Sigmoid colon (tissue), 6 donors: ENCODE measurements at regions not wholly inside any gene's neighbourhood (a gene's known extent, or its start where the extent isn't known, plus 50 kb on each side); places are given as distances from the start of the nearest gene placed in this dataset.
"Not testable (repeated sequence)": the region's sequence is repeated elsewhere in the genome, so short reads cannot be mapped to it uniquely, and the experiment has no call there.

Experiments used
- DNase-seq: peaks from one replicate; pipeline ENCODE4 v3.0.0-alpha.2; 2019
- H3K27ac ChIP-seq, 4 donors: fragments of 200-600 bp; sonication (generic); one replicate each; pipeline ENCODE4 v1.5.1; 2016 to 2019; ENCODE audit warnings: mild to moderate bottlenecking in 1 of 4
- H3K27me3 ChIP-seq, 3 donors: fragments of 200-600 bp; sonication (generic); one replicate each; pipeline ENCODE4 v1.5.1; 2019; ENCODE audit warnings: mild to moderate bottlenecking in 1 of 3
- H3K36me3 ChIP-seq, 4 donors: fragments of 200-600 bp; sonication (generic); one replicate each; pipeline ENCODE4 v1.5.1; 2016 to 2019
- H3K4me1 ChIP-seq, 4 donors: fragments of 200-600 bp; sonication (generic); one replicate each; pipeline ENCODE4 v1.5.1; 2017 to 2019
- H3K4me3 ChIP-seq, 4 donors: fragments of 200-600 bp; sonication (generic); one replicate each; pipeline ENCODE4 v1.5.1; 2017 to 2019; ENCODE audit warnings: mild to moderate bottlenecking in 2 of 4, moderate library complexity in 1 of 4
- H3K9me3 ChIP-seq, 4 donors: fragments of 200-600 bp in 3 of 4; sonication (generic) in 3 of 4; one replicate each; pipeline versions ENCODE4 v1.5.1 to v1.6.1; 2013 to 2019
- WGBS, 2 donors: extraction: QIAGEN DNeasy Blood & Tissue Kit; methylation state at CpG; one replicate each; pipeline ENCODE4 v1.1.7; 2013; 5-methylcytosine and 5-hydroxymethylcytosine counted together
- intact Hi-C: fragments of 100-400 bp; cut with DNase I; formaldehyde crosslinking; loops from one replicate; pipeline ENCODE4 v1.15.1; 2023
- donor health status: healthy with polysubstance abuse.
- donor health status: healthy.

GRCh38 chr7:73203312-73203711, 105.3 kb downstream of the NSUN5 start:
- intact Hi-C loops, H3K36me3 ChIP-seq, H3K9me3 ChIP-seq, H3K27ac ChIP-seq, H3K4me3 ChIP-seq, H3K4me1 ChIP-seq, DNase-seq, H3K27me3 ChIP-seq: not testable (repeated sequence)
- 87 to 96% methylated on average over 5 of the region's 5 CpGs for WGBS, 2 donors

DNA sequence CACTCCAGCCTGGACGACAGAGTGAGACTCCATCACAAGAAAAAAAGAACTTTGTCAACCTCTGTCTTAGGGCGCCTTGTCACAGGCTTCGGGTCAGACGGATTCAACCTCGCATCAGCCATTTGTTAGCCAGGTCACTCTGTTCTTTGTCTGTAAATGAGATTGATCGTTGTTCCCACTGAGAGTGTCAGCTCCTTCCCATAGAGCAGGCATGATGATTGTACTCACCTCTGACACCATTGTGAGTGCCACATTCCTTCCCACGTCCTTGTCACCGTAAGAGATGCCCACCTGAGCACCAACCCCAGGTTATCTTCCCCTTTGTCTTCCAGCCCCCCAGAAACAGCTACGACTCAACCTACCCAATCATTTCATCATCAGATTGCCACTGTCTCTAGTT, 107.4 kb downstream of the NSUN5 start:
- H3K4me3 ChIP-seq, H3K36me3 ChIP-seq, intact Hi-C loops, H3K27me3 ChIP-seq, H3K9me3 ChIP-seq, H3K4me1 ChIP-seq: not testable (repeated sequence)
- 95 to 97% methylated on average over 8 of the region's 9 CpGs for WGBS, 2 donors
- peak overlapping the region in 3 of 4 donors; percentile 59 to 68 (median 66) for H3K27ac ChIP-seq
- peak; percentile 30 for DNase-seq

DNA sequence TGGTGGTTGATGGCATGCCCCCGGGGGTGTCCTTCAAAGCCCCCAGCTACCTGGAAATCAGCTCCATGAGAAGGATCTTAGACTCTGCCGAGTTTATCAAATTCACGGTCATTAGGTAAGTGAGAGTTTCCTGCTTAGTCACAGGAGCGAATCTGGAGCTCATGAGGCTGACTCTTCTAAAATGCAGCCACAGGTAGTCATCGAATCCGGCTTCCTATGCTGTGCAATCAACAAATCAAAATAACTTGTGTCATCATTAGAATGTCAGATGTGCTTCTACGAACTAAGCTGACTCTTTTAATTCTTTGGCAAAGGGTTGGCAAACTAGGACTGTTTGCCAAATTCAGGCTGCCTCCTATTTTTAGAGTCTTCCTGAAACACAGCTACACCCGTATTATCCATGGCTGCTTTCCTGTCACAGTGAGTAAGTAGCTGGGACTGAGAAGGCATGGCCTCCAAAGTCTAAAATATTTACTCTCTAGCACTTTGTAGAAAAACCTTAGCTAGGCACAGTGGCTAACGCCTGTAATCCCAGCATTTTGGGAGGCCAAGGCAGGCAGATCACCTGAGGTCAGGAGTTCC, 108.0 kb downstream of the NSUN5 start:
- intact Hi-C loops, H3K27me3 ChIP-seq, H3K9me3 ChIP-seq: not testable (repeated sequence)

GRCh38 chr7:73193991-73194390, 108.2 kb upstream of the SPDYE9 start:
- H3K9me3 ChIP-seq, H3K27me3 ChIP-seq, H3K4me1 ChIP-seq, H3K4me3 ChIP-seq, H3K36me3 ChIP-seq, DNase-seq, intact Hi-C loops, H3K27ac ChIP-seq: not testable (repeated sequence)
- WGBS, 2 donors = 93 to 96% methylated on average over 8 of the region's 10 CpGs

More for the DNA sequence above, 108.0 kb downstream of the NSUN5 start:
- H3K4me3 ChIP-seq, H3K4me1 ChIP-seq, H3K36me3 ChIP-seq, H3K27ac ChIP-seq, DNase-seq: not testable (repeated sequence)
- no CpG with 5 or more reads among the region's 9 CpGs for WGBS, 2 donors

DNA sequence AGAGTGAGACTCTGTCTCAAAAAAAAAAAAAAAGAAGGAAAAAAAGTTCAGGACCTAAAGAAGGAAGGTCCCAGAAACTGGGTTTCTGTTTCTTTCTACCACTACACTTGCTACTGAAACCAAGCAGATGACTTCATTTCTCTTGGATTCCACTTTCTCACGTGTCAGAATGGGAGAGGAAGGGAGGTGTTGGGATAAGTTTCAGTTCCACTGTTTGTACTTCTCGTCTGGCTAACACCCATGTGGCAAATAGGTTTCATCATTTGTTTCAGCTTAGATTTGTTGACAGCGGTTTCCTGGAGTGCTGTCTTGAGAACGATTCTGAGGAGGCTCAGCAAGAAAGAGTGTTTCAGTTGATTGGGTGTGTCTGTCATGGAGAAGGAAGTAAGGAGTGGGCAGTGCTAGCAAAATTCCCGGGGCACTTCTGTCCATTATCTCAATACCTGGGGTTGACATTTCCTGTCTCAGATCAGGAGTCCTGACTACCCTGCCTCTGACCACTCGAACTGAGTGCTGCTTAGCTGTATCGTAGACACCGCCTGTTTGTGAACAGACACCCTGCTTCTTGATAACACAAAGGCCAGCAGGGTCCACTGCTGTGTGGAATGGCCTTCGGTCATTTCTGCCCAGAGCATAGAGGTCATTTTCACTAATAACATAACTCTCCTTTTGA, 104.8 kb upstream of the SPDYE9 start:
- H3K36me3 ChIP-seq, DNase-seq, H3K27ac ChIP-seq, H3K27me3 ChIP-seq, H3K9me3 ChIP-seq, H3K4me3 ChIP-seq, H3K4me1 ChIP-seq, intact Hi-C loops: not testable (repeated sequence)
- WGBS, 2 donors = 88 to 89% methylated on average over 4 of the region's 9 CpGs

- intact Hi-C loops, H3K27ac ChIP-seq, H3K4me3 ChIP-seq, H3K27me3 ChIP-seq, H3K9me3 ChIP-seq, H3K4me1 ChIP-seq, H3K36me3 ChIP-seq: not testable (repeated sequence)
- DNase-seq = peak; percentile 37
- WGBS, 2 donors = 97% methylated on average over 6 of the region's 9 CpGs
These were observed 102.4 kb upstream of the SPDYE9 start for GRCh38 chr7:73188287-73188686.

DNA sequence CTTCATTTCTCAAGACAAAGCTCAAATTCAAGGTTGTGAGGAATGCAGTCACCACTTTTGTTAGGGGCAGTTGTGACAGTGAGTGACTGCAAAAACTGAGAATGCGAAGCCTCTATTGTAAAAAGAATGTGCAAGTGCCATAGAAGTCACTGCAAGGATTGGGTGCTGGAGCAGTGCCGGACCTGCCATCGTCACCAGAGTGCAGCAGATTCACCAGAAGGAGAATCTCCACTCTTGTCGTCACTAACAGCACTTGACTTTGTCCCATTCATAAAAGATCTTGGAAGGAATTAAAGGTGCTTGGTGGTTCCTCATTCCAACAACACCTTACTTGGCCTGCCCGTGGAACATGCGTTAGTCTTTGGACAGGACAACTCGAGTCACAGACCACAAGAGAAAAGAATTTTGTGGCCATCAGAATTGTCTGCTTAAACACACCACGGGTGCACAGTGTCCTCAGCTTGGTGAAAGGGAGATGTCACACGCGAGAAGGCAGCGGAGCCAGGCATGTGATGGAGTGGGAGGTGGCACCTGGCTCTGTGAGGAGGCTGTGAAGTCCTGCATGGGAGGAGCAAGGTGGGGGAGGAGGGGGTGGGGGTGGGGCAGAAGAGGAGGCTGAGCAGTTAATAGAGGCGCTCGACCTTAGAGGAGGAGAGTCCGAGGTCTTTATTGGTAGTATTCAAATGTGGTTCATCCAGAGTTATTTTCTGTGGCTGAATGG, 100.9 kb upstream of the SPDYE9 start:
- H3K36me3 ChIP-seq, H3K27me3 ChIP-seq, H3K4me1 ChIP-seq, H3K9me3 ChIP-seq, H3K27ac ChIP-seq, intact Hi-C loops, DNase-seq, H3K4me3 ChIP-seq: not testable (repeated sequence)
- no CpG with 5 or more reads among the region's 14 CpGs for WGBS, 2 donors

DNA sequence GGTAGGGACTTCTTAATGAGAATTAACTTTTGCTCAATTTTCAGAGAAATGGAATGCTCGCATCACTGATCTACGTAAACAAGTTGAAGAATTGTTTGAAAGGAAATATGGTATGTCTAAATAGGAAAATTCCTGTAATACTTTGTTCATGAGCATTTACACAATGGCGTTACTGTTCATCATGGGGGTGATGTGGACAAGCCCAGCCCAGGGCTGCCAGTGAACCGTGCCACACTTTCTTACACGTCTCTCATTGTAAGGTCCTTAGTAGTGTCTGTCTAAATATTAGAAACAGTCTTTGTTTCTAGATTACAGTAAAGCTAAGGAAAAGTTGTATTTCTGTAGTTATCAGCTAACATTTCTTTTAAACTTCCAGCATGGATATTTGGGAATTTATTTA, 91.0 kb upstream of the SPDYE9 start:
- DNase-seq, H3K9me3 ChIP-seq, H3K27me3 ChIP-seq, intact Hi-C loops, H3K27ac ChIP-seq, H3K4me1 ChIP-seq, H3K4me3 ChIP-seq, H3K36me3 ChIP-seq: not testable (repeated sequence)
- whole genome bisulfite sequencing, 2 donors = no CpG with 5 or more reads among the region's 5 CpGs

- no CpG with 5 or more reads among the region's 10 CpGs for WGBS, 2 donors
- H3K27ac ChIP-seq, H3K9me3 ChIP-seq: not testable (repeated sequence)
These were observed 89.5 kb upstream of the SPDYE9 start for GRCh38 chr7:73175322-73175721.

DNA sequence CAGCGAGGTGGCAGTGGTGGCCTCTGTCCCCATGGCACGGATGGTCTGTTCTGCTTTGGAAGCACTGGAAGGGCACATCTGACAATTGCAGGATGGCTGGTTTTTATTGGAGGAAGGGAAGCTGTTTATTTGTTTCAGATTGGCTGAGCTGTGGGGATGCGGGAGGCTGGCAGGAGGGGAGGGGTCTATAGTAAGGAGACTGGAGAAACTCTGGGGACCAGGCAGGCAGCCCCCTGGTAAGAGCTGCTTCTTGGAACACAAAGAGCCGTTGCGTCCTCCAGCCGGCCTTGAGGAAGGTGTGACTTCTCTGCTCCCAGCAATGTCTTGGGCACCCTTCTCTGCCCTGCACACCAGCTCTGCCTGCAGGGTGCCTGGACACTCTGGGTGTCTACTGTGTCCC, 85.1 kb upstream of the SPDYE9 start:
- H3K4me3 ChIP-seq, H3K36me3 ChIP-seq, H3K27ac ChIP-seq, intact Hi-C loops, H3K4me1 ChIP-seq, H3K27me3 ChIP-seq, H3K9me3 ChIP-seq: not testable (repeated sequence)
- WGBS, 2 donors = 91 to 96% methylated on average over 6 of the region's 6 CpGs
- peak; percentile 39 for DNase-seq

More at GRCh38 chr7:73175322-73175721, 89.5 kb upstream of the SPDYE9 start:
- H3K4me1 ChIP-seq, intact Hi-C loops, H3K4me3 ChIP-seq, DNase-seq, H3K27me3 ChIP-seq, H3K36me3 ChIP-seq: not testable (repeated sequence)

DNA sequence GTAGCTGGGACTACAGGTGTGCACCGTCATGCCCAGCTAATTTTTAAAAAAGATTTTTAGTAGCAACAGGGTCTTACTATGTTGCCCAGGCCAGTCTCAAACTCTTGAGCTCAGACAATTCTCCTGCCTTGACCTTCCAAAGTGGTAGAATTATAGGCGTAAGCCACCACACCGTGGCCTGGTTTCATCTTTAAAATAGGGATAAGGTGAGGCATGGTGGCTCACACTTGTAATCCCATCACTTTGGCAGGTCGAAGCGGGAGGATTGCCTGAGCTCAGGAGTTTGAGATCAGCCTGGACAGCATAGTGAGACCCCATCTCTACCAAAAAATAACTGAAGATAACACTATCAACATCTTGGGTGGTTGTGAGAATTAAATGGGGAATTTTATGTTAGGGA, 84.6 kb upstream of the SPDYE9 start:
- H3K27me3 ChIP-seq, H3K9me3 ChIP-seq, H3K27ac ChIP-seq, H3K4me1 ChIP-seq, intact Hi-C loops, H3K36me3 ChIP-seq, H3K4me3 ChIP-seq, DNase-seq: not testable (repeated sequence)
- 97% methylated on average over 4 of the region's 5 CpGs for WGBS, 2 donors

GRCh38 chr7:73166152-73166551, 80.3 kb upstream of the SPDYE9 start:
- DNase-seq, H3K27ac ChIP-seq, H3K4me3 ChIP-seq, H3K36me3 ChIP-seq, H3K27me3 ChIP-seq, H3K9me3 ChIP-seq, H3K4me1 ChIP-seq, intact Hi-C loops: not testable (repeated sequence)
- no CpG with 5 or more reads among the region's 5 CpGs for WGBS, 2 donors

GRCh38 chr7:73162680-73163079, 76.8 kb upstream of the SPDYE9 start:
- intact Hi-C loops, H3K27ac ChIP-seq, H3K4me3 ChIP-seq, H3K27me3 ChIP-seq, DNase-seq, H3K9me3 ChIP-seq, H3K36me3 ChIP-seq, H3K4me1 ChIP-seq: not testable (repeated sequence)
- WGBS, 2 donors = 75 to 77% methylated on average over 5 of the region's 7 CpGs
